ENCODE measurements at regions not wholly inside any gene's neighbourhood (a gene's known extent, or its start where the extent isn't known, plus 50 kb on each side); places are given as distances from the start of the nearest gene placed in this dataset.

GRCh38 chr14:38310420-38310995, 54.6 kb upstream of the CLEC14A start:
- DNase-seq (ENCODE audit: low spot score), result no peak

GRCh38 chr14:38309522-38310277, 53.8 kb upstream of the CLEC14A start:
- DNase-seq (ENCODE audit: low spot score), result no peak
